GM21367 (cell line): ENCODE measurements at regions not wholly inside any gene's neighbourhood (a gene's known extent, or its start where the extent isn't known, plus 50 kb on each side); places are given as distances from the start of the nearest gene placed in this dataset.

ENCODE experiments used
- ATAC-seq: cut with Tn5 transposase; IDR thresholded peaks from one replicate; pipeline ENCODE4 v1.9.1; 2021; ENCODE audit not compliant: unreplicated experiment

DNA sequence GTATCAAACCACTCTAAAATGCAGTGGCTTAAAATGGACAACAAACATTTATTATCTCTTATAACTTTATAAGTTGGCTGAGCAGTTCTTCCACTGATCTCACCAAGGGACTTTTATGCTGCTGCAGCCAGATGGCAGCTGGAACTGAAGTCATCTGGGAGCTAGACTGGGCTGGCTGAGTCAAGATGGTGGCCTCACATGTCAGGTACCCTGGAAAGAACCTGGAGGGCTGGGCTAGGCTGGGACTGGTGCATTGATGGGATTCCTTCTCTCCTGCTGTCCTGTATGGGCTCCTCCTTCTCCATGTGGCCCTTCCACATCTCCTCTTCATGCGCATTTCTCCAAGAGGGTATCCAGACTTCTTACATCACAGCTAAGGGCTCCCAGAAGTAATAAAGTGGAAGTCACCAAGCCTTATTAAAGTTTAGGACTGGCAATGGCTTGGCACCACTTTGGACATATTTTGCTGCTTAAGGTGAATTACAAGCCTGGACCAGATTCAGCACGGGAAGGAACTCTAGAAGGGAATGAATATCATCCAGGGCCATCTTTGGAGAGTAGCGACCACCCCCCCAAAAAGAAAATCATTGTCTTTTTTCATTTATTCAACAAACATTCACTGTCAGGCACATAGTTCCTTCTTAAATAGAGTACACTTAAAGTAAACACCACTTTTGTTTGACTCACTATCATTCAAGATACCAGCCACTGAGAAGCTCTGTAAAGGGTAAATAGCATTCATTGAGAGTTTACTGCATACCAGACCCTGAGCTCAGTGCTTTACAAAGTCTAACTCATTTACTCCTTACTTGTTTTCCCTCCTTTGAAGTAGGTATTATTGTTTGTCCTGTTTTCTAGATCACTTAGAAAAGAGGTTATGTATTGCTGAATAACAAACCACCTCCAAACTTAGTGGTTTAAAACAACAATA, 138.0 kb downstream of the ZFP36L2 start:
- no peak for ATAC-seq

DNA sequence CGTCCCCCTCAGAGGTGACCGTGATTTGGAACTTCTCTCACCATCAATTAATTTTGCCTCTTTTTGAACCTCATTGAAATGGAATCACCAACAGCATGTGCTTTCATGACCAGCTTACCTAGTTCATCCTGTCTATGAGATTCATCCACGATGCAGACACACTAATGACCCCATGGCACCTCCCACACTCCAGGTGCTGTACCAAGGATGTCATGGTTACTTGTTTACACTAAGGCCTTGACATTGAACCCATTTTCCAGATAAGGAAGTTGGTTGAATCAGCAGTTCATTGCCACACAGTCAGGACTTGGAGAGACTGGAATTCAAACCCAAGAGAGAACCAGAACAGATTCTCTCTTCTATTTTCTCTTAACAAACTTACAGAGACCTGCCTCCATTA, 139.0 kb downstream of the ZFP36L2 start:
- no peak for ATAC-seq

DNA sequence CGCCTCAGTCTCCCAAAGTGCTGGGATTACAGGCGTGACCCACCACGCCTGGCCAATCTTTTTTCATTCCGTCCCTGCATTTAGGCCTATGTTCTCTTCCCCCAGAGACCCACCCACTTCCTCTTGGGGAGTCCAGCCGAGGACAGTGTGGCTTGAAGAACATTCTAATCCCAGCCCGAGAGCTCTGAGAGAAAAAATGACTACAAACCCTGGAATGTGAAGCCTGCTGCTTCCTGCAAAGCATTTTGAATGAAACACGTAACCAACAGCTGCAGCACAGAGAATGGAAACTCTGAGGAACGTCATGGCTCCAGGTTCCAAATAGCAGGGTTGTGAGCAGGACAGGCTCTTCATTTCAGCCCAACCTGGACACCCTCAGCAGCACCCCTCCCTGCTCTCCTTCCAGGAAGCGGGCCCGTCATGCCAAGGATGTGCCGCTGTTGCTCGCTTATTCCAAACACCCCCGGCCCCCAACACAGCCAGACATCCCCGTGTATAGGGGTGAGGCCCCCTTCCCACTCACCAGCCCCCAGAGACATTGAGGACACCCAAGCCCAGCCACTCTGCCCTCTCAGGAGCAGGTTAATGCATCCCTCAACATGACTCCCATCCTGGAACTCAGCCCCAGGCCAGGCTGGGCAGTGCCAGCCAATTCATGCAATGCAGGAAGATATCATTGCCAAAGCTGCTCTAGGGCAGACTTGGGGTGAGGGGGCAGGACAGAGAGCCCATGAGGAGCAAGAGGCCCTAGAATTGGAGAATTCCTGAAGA, 139.8 kb downstream of the ZFP36L2 start:
- no peak for ATAC-seq

DNA sequence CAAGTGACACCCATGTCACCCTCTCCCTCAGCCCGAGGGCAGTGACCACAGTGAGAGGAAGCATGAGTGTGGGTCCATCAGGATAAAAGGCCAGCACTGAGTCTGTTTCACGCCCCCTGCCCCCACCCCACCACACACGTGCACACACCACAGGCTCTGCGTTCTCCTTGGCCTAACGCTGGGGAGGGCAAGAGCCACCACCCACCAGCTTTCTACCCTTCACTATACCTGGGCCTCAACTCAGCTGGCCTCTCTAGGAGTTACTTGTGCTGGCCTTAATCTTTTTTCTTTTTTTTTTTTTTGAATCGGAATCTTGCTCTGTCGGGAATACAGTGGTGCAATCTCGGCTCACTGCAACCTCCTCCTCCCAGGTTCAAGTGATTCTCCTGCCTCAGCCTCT, 140.5 kb downstream of the ZFP36L2 start:
- ATAC-seq: no peak

DNA sequence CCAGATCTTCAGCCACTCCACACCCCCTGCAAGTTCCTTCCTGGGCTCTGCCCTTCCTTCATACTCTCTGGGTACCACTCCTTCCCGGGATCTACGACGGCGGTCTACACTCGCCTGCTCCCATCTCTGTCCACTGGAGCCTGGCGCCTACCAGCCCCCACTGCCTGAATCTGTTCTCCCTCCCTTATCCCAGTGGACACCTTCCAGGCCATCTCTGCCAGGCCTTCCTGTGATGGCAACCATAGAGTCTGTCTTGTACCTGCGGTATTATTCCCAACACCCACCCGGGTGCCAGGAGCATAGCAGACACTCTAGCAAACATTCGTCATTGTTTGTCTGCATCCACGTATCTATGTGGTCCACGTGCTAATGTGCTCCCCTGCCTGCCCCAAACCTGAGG, 140.9 kb downstream of the ZFP36L2 start:
- ATAC-seq: no peak

DNA sequence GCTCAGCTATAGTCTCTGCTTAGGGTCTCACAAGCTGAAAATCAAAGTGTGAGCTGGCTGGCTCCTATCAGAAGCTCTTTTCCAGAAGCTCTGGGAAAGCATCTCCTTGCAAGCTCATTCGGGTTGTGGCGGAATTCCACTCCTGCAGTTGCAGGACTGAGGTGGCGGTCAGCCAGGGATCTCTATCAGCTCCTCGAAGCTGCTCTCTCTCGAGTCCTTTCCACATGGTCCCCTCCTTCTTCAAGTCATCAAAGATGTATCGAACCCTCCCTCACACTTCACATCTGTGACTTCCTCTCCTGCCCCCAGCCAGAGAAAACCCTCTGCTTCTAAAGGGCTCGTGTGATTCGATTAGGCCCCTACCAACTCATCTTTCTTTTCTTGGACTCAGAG, 141.7 kb downstream of the ZFP36L2 start:
- no peak for ATAC-seq

DNA sequence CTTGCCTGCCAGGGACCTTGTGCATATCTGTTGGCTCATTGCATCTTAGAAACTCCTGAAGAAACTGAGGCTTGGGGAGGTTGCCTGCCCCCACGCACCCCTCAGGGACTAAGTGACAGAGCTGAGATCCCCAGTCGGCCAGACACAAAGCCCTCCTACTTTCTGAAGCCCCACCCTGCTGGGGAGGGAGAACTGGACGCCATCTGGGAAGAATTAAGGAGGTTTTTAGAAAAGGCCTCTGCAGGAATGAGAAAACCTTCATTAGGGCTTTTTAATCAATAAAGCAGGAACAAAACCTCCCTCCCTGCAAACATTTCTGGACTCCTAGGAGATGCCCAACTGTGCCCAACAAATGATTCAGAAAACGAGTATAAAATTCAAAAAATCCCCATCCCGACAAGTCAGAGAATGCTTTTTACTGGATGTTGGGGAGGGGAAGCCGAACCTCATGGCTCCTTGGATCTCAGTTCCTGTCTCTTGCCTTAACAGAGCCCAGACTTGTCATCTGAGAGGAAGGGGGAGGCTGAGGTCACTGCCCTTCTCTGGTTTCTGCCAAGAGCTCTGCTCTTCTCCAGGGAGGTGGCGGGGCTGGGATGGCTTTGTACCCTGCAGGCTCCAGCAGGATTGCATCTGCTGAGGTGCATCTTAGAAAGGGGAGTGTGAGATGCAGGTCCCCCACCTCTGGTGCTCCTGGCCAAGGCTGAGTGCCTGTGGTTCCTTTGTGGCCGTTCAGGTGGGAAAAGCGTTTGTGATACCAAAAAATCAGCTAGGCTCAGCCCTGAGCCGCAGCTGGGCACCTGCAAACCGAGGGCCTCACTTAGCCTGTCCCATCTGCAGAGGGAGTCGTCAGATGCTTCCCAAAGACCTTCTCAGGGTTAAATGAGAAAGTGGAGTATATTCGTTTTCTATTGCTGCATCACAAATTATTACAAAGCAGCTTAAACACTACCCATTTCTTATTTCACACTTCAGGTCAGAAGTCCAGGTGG, 142.4 kb downstream of the ZFP36L2 start:
- no peak for ATAC-seq

DNA sequence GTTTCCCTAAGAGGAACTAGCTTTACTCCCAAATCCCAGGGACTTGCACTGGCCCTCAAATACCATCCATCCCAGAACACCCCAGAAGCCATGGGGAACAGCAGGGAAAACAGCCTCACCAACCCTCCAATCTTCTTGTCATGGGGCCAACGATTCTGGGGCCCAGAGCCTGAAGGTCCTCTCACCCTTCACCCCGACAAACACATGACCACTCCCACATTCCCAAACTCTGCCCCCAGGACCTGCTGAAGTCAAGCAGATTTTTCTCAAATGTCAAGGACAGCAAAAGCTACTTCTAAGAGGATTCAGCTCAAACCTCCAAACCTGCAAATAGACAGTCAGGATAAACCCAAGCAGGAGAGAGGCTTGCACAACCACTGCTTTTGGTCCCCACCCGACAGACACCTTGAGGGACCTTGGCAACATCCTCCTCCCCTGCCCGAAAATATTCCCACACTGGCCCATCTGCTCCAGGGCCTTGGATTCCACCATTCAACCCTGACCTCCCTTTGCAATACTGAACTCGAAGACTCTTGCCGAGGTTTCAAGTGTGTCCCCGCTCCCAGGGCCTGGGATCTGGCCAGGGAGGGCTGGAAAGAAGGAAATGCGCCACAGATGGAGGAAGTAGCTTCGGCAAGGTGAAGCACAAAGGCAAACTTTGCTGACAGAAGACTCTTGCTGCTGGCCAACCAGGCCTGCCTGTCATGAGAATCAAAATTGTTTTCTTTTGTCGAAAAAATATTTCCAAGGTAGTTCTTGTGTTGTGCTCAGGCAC, 143.3 kb downstream of the ZFP36L2 start:
- ATAC-seq: no peak

DNA sequence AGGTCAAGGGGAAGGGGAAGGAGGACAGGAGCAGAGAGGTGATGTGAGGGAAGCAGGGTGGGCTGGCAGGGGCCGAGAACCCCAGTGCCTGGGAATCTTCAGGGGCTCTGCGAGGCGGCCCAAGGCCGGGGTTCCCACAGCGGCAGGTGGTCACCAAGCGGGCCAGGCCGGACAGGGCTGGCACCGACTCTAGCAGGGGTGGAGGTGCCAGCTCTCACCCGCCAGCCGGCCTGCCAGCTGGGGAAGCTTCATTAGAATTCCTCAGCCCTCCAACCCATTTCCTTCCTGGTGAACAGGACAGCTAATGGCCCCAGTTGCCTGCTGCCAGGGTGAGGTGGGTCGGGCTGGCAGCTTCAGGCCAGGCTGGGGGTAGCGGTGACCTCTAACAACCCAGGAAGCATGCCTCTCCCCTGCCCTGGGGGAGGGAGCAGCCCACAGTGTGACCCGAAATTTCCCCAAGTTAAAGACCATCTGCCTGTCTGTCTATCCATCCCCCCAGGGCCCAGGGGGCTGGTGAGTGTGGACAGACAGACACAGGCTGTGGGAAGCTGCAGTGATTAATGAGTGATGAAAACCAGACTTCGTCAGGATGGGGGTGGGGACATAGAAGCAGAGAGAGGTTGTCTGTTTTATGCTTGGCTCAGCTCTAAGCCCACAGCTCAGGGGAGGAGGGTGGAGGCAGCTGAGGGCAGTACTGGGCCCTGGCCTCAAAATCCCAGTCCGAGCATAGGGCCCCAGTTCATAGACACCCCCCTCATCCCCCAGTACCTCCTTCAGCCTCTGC, 144.1 kb downstream of the ZFP36L2 start:
- no peak for ATAC-seq

DNA sequence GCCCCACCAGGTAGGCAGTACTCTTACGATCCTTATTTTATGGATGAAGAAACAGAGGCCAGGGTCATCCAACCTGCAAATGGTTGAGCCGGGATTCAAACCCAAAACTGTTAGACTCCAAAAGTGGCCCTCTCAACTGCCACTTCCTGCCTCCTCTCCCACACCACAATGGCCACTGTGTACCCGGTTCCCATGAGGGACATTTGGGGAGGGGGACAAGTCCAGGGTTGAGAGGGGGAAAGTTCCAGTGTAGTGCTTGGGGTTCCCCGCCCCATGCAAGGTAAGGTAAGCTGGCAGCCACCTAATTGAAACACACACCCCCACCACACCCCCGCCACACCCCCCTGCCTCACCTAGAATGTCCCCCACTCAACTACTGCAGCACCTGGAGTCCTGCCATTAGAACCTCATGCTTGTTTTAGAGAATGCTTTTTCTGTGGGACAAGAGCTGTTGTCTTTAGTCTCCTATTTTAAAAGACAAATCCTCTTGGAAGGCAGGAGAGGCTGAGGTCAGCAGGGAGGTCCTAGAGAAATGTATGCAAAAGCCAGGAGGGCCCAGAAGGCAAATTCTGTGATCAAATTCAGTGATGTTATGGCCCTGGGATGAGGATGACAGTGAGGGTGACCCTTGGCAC, 145.2 kb downstream of the ZFP36L2 start:
- no peak for ATAC-seq

DNA sequence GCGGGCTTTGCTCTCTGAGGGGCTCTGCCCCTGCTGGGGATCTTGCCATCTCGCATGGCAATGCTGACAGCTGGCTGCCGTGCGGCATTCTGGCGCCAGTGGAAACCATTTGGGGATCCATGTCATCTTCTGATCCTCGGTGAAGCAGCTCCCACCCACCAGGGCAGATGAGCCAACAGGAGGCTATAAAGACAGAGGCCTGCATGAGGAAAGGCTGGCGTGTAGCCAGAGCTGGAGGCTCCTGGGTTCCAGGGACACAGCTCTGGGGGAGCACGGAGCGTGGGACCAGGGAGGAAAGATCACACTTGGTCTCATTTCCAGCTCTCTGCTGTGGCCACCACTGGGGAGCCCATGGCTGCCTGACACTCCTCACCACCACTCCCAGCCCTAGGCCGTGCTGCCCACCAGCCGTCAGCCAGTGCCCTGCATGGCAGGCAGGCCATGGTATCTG, 145.8 kb downstream of the ZFP36L2 start:
- ATAC-seq: no peak

DNA sequence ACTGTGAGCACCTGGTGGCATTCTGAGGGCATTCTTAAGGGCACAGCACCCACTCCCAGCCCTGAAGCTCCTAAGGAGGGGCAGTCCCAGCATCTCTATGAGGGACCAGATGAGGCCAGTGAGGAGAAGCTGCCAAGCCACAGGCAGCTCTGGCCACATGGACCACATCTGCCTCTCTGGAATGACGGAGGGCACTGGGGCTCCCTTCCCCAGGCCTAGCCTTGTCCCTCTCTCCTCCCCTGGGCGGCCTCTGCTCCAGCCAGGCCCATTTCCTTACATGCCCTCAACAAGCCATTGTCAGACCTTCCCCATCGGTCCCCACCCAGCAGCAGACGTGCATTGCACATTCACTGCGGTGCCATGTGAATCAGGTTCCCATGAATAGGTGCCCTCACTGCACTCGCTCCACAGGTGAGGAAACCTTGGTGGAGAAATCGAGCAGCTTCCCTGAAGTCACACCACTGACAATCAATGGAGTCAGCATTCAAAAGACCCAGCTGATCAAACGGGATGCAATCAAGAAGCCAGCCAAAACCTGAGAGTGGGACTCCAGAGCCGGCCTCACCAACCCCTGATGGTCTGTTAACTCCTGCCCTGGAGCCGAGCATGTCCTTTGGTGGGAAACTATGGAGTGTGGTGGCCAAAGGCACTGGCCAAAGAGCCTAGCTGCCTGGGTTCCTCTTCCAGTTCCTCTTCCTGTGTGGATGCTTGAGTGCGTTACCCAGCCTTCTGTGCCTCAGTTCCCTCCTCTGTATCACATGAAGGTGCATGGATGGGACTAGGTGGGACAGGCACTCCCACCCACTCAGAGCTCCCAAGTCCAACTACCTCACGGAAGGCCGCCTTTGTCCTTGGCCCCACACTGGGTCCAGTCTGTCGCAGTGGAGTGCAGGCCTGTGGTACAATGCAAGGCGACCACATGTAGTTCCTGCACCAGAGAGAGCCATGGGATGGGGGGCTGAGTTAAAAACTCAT, 147.3 kb downstream of the ZFP36L2 start:
- ATAC-seq: no peak

DNA sequence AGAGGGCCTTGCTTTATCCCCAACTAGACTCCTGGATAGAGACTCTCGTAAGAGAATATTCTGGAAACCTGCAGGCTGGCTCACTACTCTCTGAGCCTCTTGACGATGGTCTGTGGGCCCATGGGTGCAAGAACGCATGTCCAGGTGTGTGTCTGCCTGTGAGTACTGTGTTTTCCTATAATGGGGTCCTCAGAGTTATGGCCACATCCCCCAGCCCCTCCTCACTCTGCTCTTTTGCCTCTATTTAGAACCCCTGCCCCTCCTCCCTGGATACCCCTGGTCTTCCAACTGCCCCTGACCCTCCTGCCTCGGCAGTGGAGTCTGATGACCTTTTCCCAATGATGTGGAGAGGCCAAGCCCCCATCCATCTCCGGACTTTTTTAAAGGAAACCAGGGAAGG, 148.1 kb downstream of the ZFP36L2 start:
- no peak for ATAC-seq

DNA sequence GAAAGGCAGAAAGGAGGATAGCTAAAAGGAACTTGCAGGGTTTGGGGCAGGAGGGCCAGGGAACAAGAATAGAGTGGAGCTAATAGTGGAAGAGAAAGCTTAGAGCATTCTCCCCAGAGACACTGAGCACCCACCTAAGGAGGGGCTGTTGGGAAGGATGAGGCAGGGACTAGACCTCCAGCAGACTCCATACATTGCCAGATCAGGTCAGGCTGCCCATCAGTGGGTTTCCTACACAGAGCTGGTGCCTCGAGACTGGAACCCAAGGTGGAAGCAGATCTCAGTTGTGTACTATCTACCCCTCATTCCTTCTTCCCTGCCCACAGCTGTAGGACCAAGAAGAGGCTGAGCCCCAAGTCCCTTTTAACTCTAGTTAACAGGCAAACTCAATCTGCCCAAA, 148.5 kb downstream of the ZFP36L2 start:
- no peak for ATAC-seq

DNA sequence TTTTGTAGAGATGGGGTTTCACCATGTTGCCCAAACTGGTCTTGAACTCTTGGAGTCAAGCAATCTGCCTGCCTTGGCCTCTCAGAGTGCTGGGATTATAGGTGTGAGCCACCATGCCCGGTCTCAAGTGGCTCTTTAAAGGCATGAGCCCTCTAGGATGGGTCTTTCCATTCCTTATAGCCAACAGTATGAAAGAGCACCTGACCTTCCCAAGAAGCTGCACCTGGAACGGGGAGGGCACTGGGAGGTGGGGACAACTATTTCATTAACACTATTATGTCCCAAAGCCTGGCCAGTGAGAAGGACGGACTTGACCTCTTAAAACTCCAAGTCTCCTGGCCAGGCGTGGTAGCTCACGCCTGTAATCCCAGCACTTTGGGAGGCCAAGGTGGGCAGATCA, 149.7 kb downstream of the ZFP36L2 start:
- ATAC-seq: no peak

DNA sequence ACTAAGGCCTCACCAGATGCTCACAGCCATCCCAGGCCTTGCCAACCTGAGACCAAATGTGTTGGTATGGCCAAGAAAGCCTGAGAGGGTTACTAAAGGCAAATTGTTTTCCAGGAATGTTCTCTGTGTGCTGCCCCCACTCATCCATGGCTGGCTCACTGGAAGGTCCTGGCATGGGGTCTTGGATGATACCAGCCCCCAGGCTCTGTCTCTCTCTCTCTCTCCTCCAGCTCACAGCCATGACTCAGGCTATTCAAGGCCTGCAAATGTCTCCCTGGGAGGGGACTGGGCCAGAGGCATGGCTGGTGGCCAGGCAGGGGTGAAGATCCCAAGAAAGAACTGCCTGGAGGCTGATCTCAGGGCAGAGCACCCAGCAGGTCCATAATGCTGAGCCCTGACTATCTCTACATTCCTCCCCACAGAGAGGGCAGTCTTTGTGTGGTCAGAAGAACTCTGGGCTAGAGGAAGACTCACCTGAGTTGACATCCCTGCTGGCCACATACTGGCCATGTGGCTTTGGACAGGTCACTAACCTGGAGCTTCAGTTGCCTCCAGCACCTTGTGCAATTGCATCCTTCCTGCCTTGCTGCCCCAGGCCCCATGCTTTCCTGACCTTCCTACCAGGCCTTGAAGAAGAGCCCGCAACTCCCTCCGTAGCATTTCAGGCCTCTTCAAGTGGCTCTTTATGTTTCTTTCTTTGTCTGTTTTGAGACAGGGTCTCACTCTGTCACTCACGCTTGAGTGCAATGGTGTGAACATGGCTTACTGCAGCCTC, 150.4 kb downstream of the ZFP36L2 start:
- no peak for ATAC-seq

DNA sequence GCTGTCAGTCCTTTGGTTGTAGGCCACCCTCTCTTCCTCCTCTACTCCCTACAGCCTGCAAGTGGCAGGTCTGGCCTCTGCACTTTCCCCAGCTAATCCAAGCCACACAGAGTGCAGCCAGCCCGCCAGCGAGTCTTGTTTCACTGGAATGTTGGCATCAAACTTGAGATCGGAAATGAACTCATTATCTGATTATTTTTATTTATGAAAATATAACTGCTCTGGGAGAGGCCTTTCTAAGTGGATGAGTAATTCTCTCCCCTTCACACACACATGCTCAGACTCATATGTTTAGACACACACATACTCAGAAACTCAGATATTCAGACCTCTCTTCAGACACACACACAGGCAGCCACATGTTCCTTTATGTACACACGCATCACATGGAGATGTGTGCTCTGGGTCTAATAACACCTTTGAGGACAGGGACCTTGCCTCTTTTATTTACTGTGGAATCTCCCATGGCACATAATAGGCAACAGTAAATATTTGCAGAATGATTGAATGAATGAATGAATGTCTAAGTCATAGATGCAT, 151.3 kb downstream of the ZFP36L2 start:
- no peak for ATAC-seq
